LoVo (cell line): ENCODE measurements at regions not wholly inside any gene's neighbourhood (a gene's known extent, or its start where the extent isn't known, plus 50 kb on each side); places are given as distances from the start of the nearest gene placed in this dataset.
"Not testable (repeated sequence)": the region's sequence is repeated elsewhere in the genome, so short reads cannot be mapped to it uniquely, and the experiment has no call there.

Source experiments
- DNase-seq: peaks from one replicate; pipeline ENCODE4 v3.0.0-alpha.2; 2016; ENCODE audit warnings: low spot score

DNA sequence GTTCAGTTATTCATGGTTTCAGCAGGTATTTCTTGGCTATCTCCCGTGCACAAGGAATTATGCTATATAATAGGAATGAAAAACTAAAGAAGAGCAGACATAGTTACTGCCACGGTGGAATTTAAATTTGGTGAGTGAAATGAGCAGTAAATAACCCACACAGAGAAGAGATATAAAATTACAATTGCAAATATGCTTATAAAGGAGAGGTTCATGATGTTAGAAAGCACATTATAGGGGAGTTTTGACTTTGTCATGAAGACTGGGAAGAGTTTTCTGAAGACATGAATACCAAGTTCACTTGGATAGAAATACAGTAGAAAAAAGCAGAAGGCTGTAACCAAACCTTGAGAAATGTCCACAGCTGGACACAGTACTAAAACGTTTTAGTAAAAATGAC, 712.0 kb upstream of the AADAT start:
- no peak for DNase-seq

DNA sequence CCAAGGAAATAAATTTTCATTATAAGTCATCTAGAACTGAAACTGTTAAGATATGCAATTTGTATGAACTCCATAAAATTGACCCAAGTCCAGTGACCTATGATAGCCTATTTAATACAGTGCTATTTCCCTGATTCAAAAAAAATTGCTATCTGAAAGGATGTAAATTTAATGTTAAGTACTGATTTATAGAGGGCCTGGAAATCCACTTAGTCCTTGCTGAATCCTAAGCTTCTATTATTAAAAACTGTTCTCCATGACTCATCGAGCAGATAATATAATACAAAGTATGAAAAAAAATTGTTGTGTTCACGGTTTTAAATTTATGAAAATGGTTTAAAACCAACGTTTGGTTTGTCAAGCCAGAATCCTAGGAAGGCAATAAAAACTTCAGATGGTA, 704.8 kb upstream of the AADAT start:
- DNase-seq, result no peak

DNA sequence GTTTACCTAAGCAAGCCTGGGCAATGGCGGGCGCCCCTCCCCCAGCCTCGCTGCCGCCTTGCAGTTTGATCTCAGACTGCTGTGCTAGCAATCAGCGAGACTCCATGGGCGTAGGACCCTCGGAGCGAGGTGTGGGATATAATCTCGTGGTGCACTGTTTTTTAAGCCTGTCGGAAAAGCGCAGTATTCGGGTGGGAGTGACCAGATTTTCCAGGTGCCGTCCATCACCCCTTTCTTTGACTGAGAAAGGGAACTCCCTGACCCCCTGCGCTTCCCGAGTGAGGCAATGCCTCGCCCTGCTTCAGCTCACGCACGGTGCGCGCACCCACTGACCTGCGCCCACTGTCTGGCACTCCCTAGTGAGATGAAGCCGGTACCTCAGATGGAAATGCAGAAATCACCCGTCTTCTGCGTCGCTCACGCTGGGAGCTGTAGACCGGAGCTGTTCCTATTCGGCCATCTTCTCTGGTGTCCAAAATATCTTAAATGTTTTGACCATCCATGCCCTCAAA, 698.8 kb upstream of the AADAT start:
- not testable (repeated sequence) for DNase-seq

DNA sequence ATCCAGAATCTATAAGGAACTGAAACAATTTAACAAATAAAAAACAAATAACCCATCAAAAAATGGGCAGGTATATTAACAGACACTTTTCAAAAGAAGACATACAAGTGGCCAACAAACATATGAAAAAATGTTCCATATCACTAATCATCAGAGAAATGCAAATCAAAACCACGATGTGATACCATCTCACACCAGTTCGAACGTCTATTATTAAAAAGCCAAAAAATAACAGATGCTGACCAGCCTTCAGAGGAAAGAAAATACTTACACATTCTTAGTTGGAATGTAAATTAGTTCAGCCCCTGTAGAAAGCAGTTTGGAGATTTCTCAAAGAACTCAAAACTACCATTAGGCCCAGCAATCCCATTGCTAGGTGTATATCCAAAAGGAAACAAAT, 687.9 kb upstream of the AADAT start:
- no peak for DNase-seq

DNA sequence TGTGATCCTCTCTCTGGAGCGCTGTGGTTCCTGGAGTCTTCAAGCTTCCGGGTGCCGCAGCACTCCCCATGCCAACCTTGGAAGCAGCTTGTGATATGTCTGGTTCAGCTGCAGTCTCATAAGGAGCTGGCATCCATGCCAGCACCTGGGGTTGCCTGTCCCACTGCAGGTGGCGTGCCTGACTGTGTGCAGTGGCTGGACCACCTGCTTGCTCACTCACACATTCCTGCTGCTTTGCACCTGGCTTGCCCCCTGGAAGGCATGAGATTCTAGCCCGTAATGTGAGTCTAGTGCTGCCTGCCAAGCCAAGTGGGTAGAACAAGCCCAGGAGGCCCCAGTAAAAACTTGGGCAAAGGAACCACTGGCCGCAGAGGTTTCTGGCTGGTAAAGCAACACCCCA, 687.2 kb upstream of the AADAT start:
- DNase-seq, result no peak

DNA sequence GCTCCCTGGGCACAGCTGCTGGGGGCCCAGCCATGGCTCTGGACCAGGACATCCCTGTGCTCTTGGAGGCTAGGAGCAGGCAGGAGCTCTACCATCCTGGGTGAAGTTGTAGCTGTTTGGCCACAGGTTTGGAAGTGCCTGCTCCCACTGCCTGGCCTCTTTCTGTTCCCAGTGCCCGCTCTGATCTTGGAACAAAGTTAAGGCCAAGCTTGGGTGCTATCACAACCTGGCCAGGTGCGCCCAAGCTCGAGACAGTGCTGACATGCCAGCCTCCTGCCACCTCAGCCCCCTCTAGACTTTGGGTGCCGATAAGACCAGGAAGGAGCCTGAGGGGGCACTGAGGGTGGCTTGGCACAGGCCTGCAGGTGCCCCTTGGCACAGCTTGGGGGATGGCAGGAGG, 686.1 kb upstream of the AADAT start:
- DNase-seq, result no peak

DNA sequence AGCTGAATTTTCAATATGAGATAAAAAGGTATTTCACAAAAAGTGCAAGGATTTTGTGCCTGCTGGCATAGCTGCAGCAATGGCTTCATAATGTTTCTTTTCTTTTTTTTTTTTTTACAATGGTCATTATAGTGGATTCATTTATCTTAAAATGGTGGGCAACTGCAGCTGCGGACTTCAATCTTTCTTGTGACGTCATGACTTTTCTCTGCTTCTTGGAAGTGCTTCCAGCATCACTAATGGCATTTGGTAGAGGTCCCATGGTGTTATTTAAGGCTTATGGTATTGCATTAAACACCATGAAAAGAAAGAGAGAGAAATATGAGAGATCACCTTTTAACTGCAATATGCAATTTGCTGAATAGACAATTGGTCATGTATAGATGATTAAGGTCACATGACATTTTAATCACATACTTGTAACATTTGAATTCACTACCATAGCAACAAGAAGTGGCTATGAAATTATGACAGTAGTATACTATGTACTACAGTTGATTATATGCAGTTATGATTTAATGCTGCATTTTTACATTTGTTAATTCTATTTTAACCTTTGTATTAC, 684.0 kb upstream of the AADAT start:
- no peak for DNase-seq

DNA sequence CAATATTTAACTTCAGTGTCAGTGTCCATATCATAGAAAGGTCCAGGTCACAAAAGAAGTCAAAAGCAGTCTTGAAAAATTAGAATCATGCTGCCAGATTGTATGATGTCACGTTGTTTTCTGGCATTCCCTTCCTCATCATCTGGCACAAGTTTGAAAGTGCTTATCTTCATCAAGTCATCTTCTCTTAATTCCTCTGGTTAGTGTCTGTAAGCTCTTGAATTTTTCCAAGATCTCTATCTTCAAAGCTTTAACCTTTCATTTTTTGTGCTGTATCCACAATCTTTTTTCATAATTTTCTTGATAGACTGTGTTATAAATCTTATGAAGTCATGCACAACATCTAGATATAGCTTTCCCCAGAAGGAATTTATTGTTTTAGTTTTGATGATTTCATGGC, 682.7 kb upstream of the AADAT start:
- no peak for DNase-seq

DNA sequence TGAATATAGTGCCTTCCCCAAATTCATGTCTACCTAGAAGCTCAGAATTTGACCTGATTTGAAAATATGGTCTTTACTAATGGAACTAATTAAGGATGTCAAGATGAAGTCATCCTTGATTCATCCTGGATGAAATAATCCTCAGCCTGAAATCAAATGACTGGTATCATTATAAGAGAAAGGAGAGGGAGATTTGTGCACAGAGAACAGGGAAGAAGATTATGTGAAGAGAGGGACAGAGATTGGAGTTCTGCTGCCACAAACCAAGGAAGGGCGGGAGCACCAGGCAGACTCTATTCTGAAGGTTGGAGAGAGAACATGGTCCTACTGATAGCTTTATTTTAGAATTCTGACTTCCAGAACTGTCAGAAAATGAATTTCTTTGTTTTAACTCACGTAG, 680.9 kb upstream of the AADAT start:
- DNase-seq, result no peak

DNA sequence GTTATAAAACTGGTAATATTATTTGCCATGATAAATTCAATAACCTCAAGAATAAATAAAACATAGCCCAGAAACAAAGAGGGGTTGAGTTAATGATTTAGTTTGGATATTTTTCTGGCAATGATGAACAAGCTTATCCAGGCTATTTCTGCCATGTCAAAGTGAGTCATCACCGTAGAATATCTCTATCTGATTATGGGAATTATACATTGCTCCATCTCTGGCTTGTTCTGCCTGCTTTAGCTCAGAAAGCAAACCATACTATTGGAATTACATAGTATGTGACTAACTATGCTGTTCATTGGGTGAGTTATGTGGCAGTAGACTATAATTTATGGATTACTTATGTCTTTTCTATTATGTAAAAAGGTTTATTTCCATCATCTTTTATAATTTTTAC, 680.1 kb upstream of the AADAT start:
- DNase-seq, result no peak

DNA sequence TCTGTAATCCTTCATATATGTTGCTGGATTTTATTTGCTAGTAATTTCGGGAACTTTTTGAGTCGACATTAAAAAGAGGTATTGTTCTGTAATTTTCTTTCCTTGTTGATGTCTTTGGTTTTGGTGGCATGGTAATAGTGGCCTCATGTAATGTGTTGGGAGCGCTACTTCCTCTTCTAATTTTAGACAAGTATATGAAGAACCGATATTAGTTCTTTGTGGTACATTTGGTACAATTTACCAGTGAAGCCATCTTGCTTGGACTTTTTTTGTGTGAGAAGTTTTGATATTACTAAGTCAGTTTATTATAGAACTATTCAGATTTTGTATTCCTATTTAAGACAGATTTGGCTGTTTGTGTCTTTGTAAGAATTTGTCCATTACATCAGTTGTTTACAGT, 669.2 kb upstream of the AADAT start:
- no peak for DNase-seq

DNA sequence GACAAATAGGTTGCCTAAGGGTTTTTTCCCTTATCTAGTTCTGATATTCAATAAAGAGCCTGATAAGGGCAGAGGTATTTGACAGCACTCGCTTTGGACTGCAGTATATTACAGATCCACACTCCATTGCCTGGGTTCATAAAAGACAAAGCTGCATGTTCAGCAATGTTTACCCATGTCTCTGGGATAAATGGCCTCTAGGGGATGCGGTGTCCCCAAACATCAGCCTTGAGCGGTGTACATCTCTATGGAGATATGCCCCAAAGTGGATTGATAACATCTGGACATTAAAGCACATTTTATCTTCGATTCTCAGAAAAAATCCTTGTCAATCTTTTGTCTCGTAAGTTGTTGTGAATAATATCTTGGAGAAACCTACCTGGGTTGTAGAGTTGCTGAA, 660.8 kb upstream of the AADAT start:
- no peak for DNase-seq

DNA sequence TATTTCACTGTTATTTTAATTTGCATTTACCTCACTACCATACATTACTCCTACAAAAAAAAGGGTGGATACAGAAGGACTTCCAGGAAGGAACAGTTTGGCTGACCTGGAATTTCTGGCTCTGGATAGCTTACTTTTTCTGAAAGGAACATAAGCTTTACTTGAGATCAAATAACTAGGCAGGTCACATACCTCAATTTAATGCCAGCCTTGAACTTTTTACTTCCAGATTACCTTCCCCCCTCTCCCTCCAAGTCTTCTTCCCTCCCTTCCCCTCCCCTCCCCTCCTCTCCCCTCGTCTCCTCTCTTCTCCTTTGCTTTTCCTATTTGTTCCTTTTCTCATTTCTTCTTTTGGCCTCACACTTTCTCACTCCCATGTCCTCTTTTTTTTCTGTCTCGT, 659.2 kb upstream of the AADAT start:
- no peak for DNase-seq

DNA sequence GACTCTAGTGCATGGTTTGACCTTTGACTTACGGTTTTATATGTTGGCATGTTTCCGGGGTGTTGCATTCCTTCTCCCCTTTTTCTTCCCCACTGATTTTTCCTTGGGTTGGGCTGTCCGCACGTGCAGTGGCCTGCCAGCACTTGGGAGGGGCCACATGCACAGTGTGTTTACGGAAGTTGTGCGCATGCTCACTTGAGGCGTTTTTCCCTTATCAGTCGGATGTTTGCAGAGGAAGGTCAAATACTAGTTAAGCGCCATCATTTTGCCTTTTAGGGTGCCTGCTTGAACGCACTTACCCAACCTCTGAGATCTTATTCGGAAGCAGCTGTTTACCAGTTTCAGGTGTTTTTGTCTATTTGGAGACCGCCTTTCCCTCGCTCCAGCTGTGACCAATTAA, 653.9 kb upstream of the AADAT start:
- DNase-seq, result peak; percentile 4

DNA sequence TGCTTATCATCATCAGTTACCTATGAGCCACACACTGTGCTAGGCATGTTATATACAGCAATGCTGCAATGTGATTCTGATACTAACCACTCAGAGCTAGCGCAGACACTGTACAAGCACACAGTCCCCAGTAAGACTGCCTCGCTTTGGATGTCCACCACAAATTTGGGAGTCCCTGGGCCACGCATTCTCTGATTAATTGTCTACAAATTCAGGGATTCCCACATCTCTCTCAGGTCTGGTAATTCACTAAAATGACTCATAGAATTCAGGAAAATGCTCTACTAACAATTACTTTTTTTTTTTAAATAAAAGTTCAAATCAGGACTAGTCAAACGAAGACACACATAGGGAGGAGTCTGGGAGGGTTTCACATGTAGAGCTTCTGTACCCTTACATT, 652.1 kb upstream of the AADAT start:
- DNase-seq, result no peak

DNA sequence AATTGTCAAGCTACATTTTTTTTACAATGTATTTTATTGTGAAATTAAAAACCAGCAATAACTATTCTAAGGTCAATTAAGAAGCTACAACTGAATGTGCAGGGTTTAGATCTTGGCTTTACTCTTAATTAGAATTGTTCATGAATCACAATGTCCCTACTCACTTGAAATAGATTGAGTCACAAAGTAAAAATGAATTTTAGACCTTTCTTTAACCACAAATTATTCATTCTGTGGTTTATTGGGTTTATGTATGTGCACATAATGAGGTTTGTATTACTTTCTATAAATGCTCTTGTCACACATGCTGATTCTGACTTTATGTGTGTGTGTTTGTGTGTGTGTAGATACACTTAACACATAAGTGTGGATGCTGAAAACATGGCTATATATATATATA, 647.0 kb upstream of the AADAT start:
- no peak for DNase-seq

DNA sequence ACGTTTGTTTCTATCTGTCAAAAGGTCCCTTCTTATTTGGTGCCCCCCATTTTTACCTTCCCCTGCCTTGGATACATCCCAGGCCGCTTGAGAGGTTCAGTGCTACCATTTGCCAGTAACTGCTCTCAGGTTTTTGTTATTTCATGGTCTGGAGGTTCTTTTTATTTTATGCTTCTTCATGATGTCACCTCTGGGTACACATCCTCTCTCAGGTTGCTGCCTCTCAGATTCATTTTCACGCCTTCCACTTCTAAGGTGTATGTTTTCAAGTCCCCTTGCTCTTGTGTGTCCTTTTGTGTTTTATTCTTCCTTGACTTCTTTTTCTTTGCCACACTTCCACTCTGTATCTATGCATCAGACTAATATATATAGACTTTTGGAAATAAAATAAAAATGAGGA, 640.1 kb upstream of the AADAT start:
- no peak for DNase-seq

DNA sequence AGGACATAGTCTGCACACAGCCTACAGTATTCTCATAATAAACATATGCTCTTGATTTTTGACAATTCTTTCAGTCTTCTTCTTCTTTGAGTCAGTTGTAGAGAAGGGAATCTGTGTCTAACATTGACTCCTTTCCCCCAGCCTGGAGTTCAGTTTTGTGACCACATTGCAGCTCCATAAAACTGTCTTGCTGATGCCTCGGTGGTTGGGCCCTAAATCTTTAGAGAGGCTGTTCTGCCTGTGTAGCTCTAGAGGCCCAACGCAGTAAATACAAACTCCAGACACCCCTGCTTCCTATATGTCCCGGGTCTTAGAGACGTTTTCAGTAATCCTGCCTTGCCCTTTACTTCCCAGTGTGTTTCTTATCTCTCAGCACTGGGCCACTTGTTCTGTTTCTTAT, 639.5 kb upstream of the AADAT start:
- DNase-seq, result no peak

DNA sequence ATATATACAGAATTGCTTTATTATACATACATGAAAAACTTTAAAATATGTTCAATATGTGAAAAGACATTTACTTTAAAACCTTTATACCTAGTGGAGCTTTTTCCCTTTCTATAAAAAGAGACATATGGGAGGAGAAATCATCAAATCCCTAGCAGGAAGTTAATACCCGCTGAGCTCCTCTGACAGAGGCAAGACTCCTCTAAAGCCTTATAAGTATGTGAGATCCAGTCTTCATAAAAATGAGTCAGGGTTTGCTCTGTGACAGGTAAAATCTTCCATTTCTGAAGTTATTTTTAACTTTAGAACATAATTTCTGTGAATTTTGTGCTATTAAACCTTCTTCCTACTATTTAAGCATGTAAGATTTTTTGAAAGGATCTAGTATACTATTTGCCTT, 634.4 kb upstream of the AADAT start:
- no peak for DNase-seq

DNA sequence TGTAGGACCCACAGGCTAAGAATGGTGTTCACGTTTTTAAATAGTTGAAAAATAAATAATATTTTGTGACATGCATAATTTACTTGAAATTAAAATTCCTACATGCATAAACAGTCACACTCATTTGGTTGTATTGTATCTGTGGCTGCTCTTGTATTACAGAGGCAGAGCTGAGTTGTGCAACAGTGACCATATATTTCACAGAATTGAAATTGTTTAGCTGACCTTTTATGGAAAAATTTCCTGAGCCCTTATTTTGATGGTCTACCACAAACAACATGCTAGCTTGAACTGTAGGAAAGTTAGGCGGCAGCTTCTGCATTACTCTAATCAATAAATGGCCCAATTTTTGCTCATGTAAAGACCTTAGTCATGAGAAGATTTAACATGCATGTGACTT, 633.4 kb upstream of the AADAT start:
- no peak for DNase-seq

DNA sequence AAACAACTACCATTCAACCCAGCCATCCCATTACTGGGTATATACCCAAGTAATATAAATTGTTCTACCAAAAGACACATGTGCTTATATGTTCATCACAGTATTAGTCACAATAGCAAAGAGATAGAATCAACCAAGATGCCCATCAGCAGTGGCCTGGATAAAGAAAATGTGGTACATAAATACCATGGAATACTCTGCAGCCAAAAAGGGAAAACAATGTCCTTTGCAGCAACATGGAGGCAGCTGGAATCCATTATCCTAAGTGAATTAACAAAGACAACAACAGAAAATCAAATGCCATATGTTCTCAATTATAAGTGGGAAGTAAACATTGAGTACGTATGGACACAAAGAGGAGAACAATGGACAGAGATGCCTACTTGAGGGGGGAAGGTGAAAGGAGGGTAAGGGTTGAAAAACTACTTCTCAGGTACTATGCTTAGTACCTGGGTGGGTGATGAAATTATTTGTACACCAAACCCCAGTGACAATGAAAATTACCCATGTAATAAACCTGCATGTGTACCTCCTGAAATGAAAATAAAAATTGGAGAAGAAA, 632.1 kb upstream of the AADAT start:
- DNase-seq, result no peak

DNA sequence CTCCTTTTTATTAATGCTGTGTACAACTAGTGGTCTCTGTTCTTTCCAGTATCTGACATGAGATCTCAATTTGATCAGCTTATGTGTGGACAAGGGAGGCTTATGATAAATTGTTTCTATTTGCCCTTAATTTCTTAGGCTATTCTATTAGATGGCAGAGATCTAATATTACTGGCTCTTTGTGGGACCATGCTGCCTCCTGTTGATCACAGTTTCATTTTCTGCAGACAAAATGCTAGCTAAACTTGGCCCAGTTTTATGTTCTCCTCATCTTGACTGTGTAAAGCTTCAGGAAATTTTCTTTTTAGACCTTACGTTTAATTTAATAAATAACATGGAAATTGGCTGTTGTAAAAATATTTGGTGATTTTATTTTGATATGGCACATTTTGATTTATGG, 627.1 kb upstream of the AADAT start:
- no peak for DNase-seq

DNA sequence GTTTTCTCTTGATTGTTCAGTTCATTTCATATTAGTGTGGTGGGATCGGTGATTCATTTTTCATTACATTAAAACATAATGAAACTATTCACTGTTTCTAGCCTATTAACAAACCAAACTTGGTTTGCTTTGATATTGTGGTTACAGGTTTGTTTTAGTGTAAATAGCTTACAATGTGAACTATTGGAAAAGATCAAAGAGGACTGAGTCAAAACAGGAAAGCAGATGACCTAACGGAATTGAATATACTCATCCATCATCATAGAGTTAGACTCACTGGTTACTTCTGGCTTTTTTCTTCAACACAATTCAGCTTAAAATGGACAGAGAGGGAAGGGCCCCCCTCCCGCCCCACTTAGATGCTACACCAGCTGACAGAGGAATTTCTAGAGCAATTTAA, 616.2 kb upstream of the AADAT start:
- DNase-seq, result no peak

DNA sequence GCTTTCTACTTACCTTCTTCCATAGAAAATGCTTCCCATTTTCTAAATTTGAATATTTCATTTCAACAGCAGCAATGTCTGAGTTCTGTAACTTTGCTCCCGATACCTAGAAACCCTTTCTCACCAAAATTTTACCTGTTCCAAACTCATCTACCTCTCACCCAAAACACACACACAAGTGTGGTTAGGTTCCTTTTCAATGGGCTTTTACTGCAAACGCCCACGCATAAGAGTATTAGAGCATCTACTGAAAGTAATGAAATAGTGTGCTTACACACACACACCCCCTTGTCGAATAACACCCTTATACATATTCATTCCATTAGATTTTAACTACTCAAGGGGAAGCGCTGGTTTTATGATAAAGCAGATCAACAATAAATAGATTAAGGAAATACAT, 610.3 kb upstream of the AADAT start:
- DNase-seq, result no peak

DNA sequence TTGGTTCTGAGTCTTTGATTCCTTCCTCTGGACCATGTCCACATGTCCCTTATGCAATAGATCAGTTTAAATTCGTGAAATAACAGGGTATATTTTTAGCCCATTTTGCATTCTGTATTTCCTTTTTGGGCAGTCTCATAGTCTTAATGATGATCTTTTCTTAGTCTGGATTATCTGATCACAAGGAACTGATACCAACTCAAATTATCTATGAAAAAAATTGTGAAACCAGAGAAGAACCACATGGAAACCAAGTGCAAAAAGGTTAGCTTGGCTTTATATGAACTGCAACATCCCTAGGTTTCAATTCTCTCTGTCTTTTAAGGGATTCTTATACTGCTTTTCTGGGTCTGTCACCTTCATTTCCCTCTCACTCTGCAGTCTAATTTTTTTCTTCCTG, 608.6 kb upstream of the AADAT start:
- no peak for DNase-seq
